ENCODE measurements at regions not wholly inside any gene's neighbourhood (a gene's known extent, or its start where the extent isn't known, plus 50 kb on each side); places are given as distances from the start of the nearest gene placed in this dataset.

DNA sequence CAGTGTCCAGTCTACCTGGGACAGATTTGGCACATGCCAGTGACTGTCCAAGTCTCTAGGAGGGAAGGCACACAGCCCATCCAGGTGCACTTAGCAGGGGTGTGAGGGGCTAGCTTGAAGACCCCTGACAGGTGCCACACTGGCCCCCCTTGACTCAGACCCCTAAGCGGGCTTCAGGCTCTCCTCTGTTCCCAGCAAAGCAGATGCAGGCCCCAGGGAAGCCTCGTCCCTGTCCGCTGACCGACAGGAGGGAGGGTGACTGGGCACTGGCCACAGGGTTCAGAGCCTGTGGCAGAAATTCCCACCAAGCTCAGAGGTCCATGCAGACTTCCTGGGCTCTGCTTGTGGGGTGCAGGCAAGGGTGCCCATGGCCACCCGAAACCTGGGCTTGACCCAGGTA, 239.8 kb upstream of the MYT1L start:
- no peak for TF ChIP-seq CTCF (IDR thresholded peaks at IDR 0.05; ENCODE audit: low read depth, low read length)
- H3K4me3 ChIP-seq (replicated peaks in 1 of 2; ENCODE audit: low read depth in 2 of 2, low read length in 2 of 2), result no peak overlapping the region
- no peak for DNase-seq (ENCODE audit: low read depth in 2 of 2)

DNA sequence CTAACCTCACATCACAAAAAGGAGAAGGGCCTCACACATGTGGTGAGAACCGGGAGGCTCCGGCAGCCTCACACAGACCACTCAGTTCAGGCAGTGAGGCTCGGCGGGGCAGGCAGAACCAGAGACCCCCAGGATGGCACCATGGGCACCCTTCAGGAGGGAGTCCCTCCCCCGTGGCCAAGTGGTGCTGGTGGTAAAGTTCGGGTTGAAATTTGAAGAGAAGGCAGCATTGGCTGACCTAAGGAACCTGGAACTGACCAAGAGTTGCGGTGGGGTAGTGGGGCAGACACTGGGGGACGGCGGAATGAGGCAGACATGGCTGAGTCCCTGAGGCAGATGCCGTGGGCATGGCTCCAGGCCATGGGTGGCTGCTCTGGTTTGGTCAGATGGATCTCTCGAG, 239.3 kb upstream of the MYT1L start:
- no peak for TF ChIP-seq CTCF (IDR thresholded peaks at IDR 0.05; ENCODE audit: low read depth, low read length)
- no peak overlapping the region for H3K4me3 ChIP-seq (replicated peaks in 1 of 2; ENCODE audit: low read depth in 2 of 2, low read length in 2 of 2)
- no peak for DNase-seq (ENCODE audit: low read depth in 2 of 2)

DNA sequence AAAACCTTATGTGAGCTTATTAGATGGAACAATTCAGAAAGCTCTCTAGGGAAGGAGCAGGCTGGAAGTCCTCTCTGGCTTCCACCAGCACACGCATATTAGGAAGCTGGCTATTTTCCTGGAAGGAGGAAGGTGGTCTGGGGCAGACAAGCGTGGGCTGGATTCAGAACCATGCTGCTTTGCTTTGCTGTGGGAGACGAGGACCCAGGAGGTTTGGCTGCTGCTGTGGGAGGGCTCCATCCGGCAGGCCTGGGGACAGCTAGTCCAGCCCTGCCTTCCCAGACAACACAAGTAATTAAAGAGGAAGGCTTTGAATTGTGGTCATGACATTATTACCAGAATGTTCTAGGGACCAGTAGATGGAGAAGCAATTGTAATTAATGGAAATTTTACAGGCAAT, 238.8 kb upstream of the MYT1L start:
- no peak overlapping the region for H3K4me3 ChIP-seq (replicated peaks in 1 of 2; ENCODE audit: low read depth in 2 of 2, low read length in 2 of 2)
- no peak for TF ChIP-seq CTCF (IDR thresholded peaks at IDR 0.05; ENCODE audit: low read depth, low read length)
- DNase-seq (ENCODE audit: low read depth in 2 of 2), result no peak

GRCh38 chr2:2569306-2569705, 238.2 kb upstream of the MYT1L start:
- no peak for TF ChIP-seq CTCF (IDR thresholded peaks at IDR 0.05; ENCODE audit: low read depth, low read length)
- H3K4me3 ChIP-seq (replicated peaks in 1 of 2; ENCODE audit: low read depth in 2 of 2, low read length in 2 of 2), result no peak overlapping the region
- no peak for DNase-seq (ENCODE audit: low read depth in 2 of 2)

GRCh38 chr2:2568411-2568810, 237.3 kb upstream of the MYT1L start:
- TF ChIP-seq CTCF (IDR thresholded peaks at IDR 0.05; ENCODE audit: low read depth, low read length), result no peak
- DNase-seq (ENCODE audit: low read depth in 2 of 2), result no peak
- no peak overlapping the region for H3K4me3 ChIP-seq (replicated peaks in 1 of 2; ENCODE audit: low read depth in 2 of 2, low read length in 2 of 2)

DNA sequence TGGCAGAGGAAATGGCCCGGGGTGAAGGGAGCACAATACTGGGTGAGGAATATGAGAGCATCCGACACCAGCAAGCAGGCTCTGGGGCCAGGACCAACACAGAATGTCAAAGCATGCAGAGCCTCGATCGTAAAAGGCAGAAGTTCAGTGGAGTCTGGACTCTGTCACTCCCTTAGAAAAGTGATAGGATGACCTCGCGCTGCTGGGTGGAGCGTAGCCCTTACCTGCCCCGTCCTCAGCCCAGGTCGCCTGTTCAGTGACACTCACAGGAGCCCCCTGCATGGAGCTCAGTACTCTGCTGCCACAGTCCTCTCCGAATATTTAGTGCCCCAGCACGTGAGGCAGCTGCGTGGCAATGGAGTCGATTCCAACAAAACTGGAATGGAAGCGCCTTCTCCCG, 236.7 kb upstream of the MYT1L start:
- TF ChIP-seq CTCF (IDR thresholded peaks at IDR 0.05; ENCODE audit: low read depth, low read length), result no peak
- DNase-seq (ENCODE audit: low read depth in 2 of 2), result no peak
- H3K4me3 ChIP-seq (replicated peaks in 1 of 2; ENCODE audit: low read depth in 2 of 2, low read length in 2 of 2), result no peak overlapping the region
